Hepatocyte (in vitro differentiated cells): ENCODE measurements at regions not wholly inside any gene's neighbourhood (a gene's known extent, or its start where the extent isn't known, plus 50 kb on each side); places are given as distances from the start of the nearest gene placed in this dataset.

ENCODE experiments used
- EZH2 ChIP-seq: fragments of 200-600 bp; sonication (generic); IDR thresholded peaks from 2 replicates; pipeline ENCODE4 v1.6.1; 2016; ENCODE audit warnings: antibody characterized with exemption, mild to moderate bottlenecking, borderline replicate concordance
- TF ChIP-seq, protein P1 (sequence below): fragments of 200-600 bp; sonication (generic); IDR thresholded peaks from 2 replicates; pipeline ENCODE4 v1.5.1; 2016; ENCODE audit warnings: antibody characterized with exemption, mild to moderate bottlenecking; ENCODE audit not compliant: poor library complexity

DNA sequence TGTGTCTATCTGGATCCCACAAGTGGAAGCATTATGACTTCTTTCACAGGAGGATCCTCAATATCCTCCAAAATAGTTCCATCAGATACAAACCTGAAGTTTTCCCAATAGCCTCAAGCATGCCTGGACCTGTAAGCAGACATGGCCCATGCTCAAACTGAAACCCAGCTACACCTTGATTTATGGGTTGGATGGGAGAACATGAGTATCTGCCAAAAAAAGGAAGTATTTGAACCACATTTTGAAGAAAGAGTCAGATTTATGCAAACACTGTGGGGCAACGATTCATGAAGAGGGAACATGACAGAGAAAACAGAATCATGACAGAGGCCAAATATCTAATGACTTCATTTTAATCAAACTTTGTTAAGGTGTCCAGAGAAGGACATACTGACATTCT lies 351.0 kb upstream of the NFIA start:
- no peak for TF ChIP-seq EZH2
- TF ChIP-seq, protein P1, sequence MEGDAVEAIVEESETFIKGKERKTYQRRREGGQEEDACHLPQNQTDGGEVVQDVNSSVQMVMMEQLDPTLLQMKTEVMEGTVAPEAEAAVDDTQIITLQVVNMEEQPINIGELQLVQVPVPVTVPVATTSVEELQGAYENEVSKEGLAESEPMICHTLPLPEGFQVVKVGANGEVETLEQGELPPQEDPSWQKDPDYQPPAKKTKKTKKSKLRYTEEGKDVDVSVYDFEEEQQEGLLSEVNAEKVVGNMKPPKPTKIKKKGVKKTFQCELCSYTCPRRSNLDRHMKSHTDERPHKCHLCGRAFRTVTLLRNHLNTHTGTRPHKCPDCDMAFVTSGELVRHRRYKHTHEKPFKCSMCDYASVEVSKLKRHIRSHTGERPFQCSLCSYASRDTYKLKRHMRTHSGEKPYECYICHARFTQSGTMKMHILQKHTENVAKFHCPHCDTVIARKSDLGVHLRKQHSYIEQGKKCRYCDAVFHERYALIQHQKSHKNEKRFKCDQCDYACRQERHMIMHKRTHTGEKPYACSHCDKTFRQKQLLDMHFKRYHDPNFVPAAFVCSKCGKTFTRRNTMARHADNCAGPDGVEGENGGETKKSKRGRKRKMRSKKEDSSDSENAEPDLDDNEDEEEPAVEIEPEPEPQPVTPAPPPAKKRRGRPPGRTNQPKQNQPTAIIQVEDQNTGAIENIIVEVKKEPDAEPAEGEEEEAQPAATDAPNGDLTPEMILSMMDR = no peak
